H1 (cell line): ENCODE measurements at regions not wholly inside any gene's neighbourhood (a gene's known extent, or its start where the extent isn't known, plus 50 kb on each side); places are given as distances from the start of the nearest gene placed in this dataset.

Experiments
- CTCF ChIA-PET: fragments of 300-600 bp; sonication (Branson Sonifier 250); formaldehyde crosslinking; loops from one replicate; lab custom pipeline; 2021; ENCODE audit not compliant: partially characterized antibody; lab: Charles Lee
- POLR2A ChIA-PET: fragments of 300-600 bp; sonication (Branson Sonifier 250); formaldehyde crosslinking; loops from one replicate; lab custom pipeline; 2021; ENCODE audit warnings: inconsistent platforms; ENCODE audit not compliant: partially characterized antibody; lab: Charles Lee
- DNase-seq, 2 experiments: peaks; one replicate each; pipeline versions ENCODE4 v3.0.0 to v3.0.0-alpha.2; 2010 to 2022; ENCODE audit warnings: low spot score in 2 of 2, low read depth in 1 of 2, mixed read lengths in 1 of 2
- FAIRE-seq: peaks from 2 replicates; lab custom pipeline; 2011; peaks lifted over from hg19 to GRCh38; lab: Jason Lieb, UNC
- H2AFZ ChIP-seq: 2 replicates; pipeline ENCODE4 v1.8.1; 2012; ENCODE audit warnings: low read length, inconsistent platforms
- H2AK5ac ChIP-seq: 2 replicates; pipeline ENCODE4 v1.6.1; 2013; ENCODE audit warnings: low read depth, low read length
- H2BK120ac ChIP-seq: replicated peaks from 2 replicates; pipeline ENCODE3; 2013; ENCODE audit warnings: low read depth, low read length, inconsistent platforms
- H2BK12ac ChIP-seq: 2 replicates; pipeline ENCODE4 v1.6.1; 2013; ENCODE audit warnings: low read depth, low read length
- H2BK15ac ChIP-seq: 2 replicates; pipeline ENCODE4 v1.6.1; 2013; ENCODE audit warnings: low read length
- H2BK20ac ChIP-seq: 2 replicates; pipeline ENCODE4 v1.6.1; 2013; ENCODE audit warnings: low read length
- H2BK5ac ChIP-seq: 2 replicates; pipeline ENCODE4 v1.6.1; 2013; ENCODE audit warnings: low read depth, low read length
- H3K14ac ChIP-seq: 2 replicates; pipeline ENCODE4 v1.6.1; 2013; ENCODE audit warnings: inconsistent platforms; ENCODE audit not compliant: insufficient read length
- H3K18ac ChIP-seq: 2 replicates; pipeline ENCODE4 v1.6.1; 2013; ENCODE audit warnings: low read length; ENCODE audit errors: extremely low read depth
- H3K23ac ChIP-seq: 2 replicates; pipeline ENCODE4 v1.6.1; 2013; ENCODE audit warnings: inconsistent platforms; ENCODE audit not compliant: insufficient read length
- H3K23me2 ChIP-seq: 2 replicates; pipeline ENCODE4 v1.6.1; 2013; ENCODE audit warnings: low read depth, low read length
- H3K27ac ChIP-seq: 2 replicates; pipeline ENCODE4 v1.6.1; 2011; ENCODE audit warnings: low read depth, low read length, inconsistent platforms
- H3K27me3 ChIP-seq, 4 experiments: replicated peaks in 1 of 4; 1 replicate in 1 of 4; 2 replicates in 3 of 4; pipeline versions ENCODE4 v1.6.1 to v1.8.1; 2011 to 2013; ENCODE audit warnings: low read length in 3 of 4, mild to moderate bottlenecking in 3 of 4, inconsistent platforms in 2 of 4, mixed read lengths in 2 of 4, moderate library complexity in 1 of 4; ENCODE audit not compliant: control insufficient read depth in 3 of 4, insufficient read depth in 3 of 4; ENCODE audit errors: extremely low read depth in 1 of 4
- H3K36me3 ChIP-seq, 4 experiments: 2 replicates each; pipeline versions ENCODE4 v1.6.1 to v1.8.1; 2011 to 2013; ENCODE audit warnings: mild to moderate bottlenecking in 4 of 4, low read length in 3 of 4, moderate library complexity in 2 of 4, control low read depth in 1 of 4, inconsistent platforms in 1 of 4; ENCODE audit not compliant: insufficient read depth in 4 of 4, control insufficient read depth in 2 of 4
- H3K4ac ChIP-seq: replicated peaks from 2 replicates; pipeline ENCODE3; 2013; ENCODE audit warnings: low read length, low read depth, mixed read lengths, inconsistent platforms; ENCODE audit not compliant: insufficient read length
- H3K4me1 ChIP-seq, 4 experiments: replicated peaks in 1 of 4; 1 replicate in 1 of 4; 2 replicates in 3 of 4; pipeline versions ENCODE4 v1.6.1 to v1.8.1; 2011 to 2013; ENCODE audit warnings: low read length in 3 of 4, inconsistent platforms in 2 of 4, mixed read lengths in 1 of 4; ENCODE audit not compliant: insufficient read depth in 4 of 4, control insufficient read depth in 3 of 4
- H3K4me2 ChIP-seq, 2 experiments: 2 replicates each; pipeline versions ENCODE4 v1.6.1 to v1.8.1; 2011 to 2013; ENCODE audit warnings: low read depth in 2 of 2, low read length in 2 of 2, control low read depth in 1 of 2, inconsistent platforms in 1 of 2, mild to moderate bottlenecking in 1 of 2; ENCODE audit not compliant: insufficient read depth in 1 of 2
- H3K4me3 ChIP-seq, 4 experiments: fragments of 200-600, 300-600 bp in 1 of 4; sonication (generic), shearing (Covaris generic), sonication (Bioruptor Twin) in 1 of 4; 2 replicates each; pipeline versions ENCODE4 v1.5.1 to v1.8.1; 2011 to 2016; ENCODE audit warnings: low read length in 4 of 4, low read depth in 3 of 4, control low read depth in 2 of 4, inconsistent platforms in 2 of 4, mild to moderate bottlenecking in 2 of 4, mixed read lengths in 1 of 4, moderate library complexity in 1 of 4; ENCODE audit not compliant: insufficient read depth in 2 of 4; ENCODE audit errors: extremely low read depth in 1 of 4
- H3K56ac ChIP-seq: replicated peaks from 2 replicates; pipeline ENCODE3; 2013; ENCODE audit warnings: low read depth, mild to moderate bottlenecking, mixed read lengths, low read length, inconsistent platforms; ENCODE audit not compliant: insufficient read length
- H3K79me1 ChIP-seq: 2 replicates; pipeline ENCODE4 v1.6.1; 2013; ENCODE audit warnings: low read depth, low read length, control low read depth
- H3K79me2 ChIP-seq, 2 experiments: 2 replicates each; pipeline versions ENCODE4 v1.6.1 to v1.8.1; 2012 to 2013; ENCODE audit warnings: low read length in 2 of 2, mild to moderate bottlenecking in 2 of 2, inconsistent platforms in 1 of 2; ENCODE audit not compliant: insufficient read depth in 2 of 2, control insufficient read depth in 1 of 2
- H3K9ac ChIP-seq, 4 experiments: replicated peaks in 1 of 4; 1 replicate in 1 of 4; 2 replicates in 3 of 4; pipeline versions ENCODE4 v1.6.1 to v1.8.1; 2011 to 2013; ENCODE audit warnings: low read depth in 3 of 4, low read length in 3 of 4, control low read depth in 2 of 4, mild to moderate bottlenecking in 2 of 4, moderate library complexity in 2 of 4, inconsistent platforms in 1 of 4; ENCODE audit errors: extremely low read depth in 1 of 4
- H3K9me3 ChIP-seq, 2 experiments: 2 replicates each; pipeline versions ENCODE4 v1.6.1 to v1.8.1; 2012 to 2013; ENCODE audit warnings: mild to moderate bottlenecking in 2 of 2, moderate library complexity in 2 of 2, control low read depth in 1 of 2, inconsistent platforms in 1 of 2, low read depth in 1 of 2, low read length in 1 of 2, mixed read lengths in 1 of 2; ENCODE audit not compliant: insufficient read depth in 2 of 2
- H4K20me1 ChIP-seq, 2 experiments: replicated peaks in 1 of 2; 2 replicates each; pipeline versions ENCODE3 to v1.8.1; 2011 to 2013; ENCODE audit warnings: inconsistent platforms in 2 of 2, low read length in 2 of 2, mild to moderate bottlenecking in 1 of 2; ENCODE audit not compliant: insufficient read depth in 2 of 2, control insufficient read depth in 1 of 2
- H4K5ac ChIP-seq: 2 replicates; pipeline ENCODE4 v1.6.1; 2013; ENCODE audit warnings: low read length, low read depth, mixed read lengths, inconsistent platforms; ENCODE audit not compliant: insufficient read length
- H4K8ac ChIP-seq: 2 replicates; pipeline ENCODE4 v1.8.0; 2013; ENCODE audit warnings: mild to moderate bottlenecking, moderate library complexity, low read length, inconsistent platforms; ENCODE audit not compliant: insufficient read depth; ENCODE audit errors: extremely low read depth
- H4K91ac ChIP-seq: replicated peaks from 2 replicates; pipeline ENCODE3; 2013; ENCODE audit warnings: low read length, mixed read lengths, inconsistent platforms; ENCODE audit not compliant: insufficient read length
- EP300 ChIP-seq, 2 experiments: IDR thresholded peaks; 1 replicate in 1 of 2; 2 replicates in 1 of 2; pipeline ENCODE4 v1.6.1; 2011 to 2012; ENCODE audit warnings: low read depth in 2 of 2, low read length in 2 of 2, mild to moderate bottlenecking in 2 of 2, borderline replicate concordance in 1 of 2, inconsistent platforms in 1 of 2, moderate library complexity in 1 of 2
- HDAC6 ChIP-seq: IDR thresholded peaks from one replicate; pipeline ENCODE4 v1.7.1; 2012; ENCODE audit warnings: low read depth, mild to moderate bottlenecking, inconsistent platforms, low read length, moderate library complexity
- RNF2 ChIP-seq: fragments of 200-900, 300-1000 bp; sonication (generic); IDR thresholded peaks from 2 replicates; pipeline ENCODE4 v1.7.1; 2016; ENCODE audit warnings: borderline replicate concordance, low read depth, mild to moderate bottlenecking, antibody characterized with exemption, low read length; ENCODE audit not compliant: poor library complexity, severe bottlenecking; ENCODE audit errors: missing control alignments
- WGBS, 2 experiments: shearing (Covaris generic) in 1 of 2; methylation state at CpG; one replicate each; pipeline versions ENCODE4 v1.1.6 to v1.1.7; 2013 to 2015; ENCODE audit warnings: low lambda C conversion rate in 2 of 2, mixed read lengths in 2 of 2, inconsistent platforms in 1 of 2, low coverage in 1 of 2, missing lambda C conversion rate in 1 of 2; ENCODE audit not compliant: insufficient replicate concordance in 2 of 2, insufficient coverage in 1 of 2, insufficient read length in 1 of 2; ENCODE audit errors: extremely low coverage in 1 of 2, missing lambda C conversion rate in 1 of 2; 5-methylcytosine and 5-hydroxymethylcytosine counted together

DNA sequence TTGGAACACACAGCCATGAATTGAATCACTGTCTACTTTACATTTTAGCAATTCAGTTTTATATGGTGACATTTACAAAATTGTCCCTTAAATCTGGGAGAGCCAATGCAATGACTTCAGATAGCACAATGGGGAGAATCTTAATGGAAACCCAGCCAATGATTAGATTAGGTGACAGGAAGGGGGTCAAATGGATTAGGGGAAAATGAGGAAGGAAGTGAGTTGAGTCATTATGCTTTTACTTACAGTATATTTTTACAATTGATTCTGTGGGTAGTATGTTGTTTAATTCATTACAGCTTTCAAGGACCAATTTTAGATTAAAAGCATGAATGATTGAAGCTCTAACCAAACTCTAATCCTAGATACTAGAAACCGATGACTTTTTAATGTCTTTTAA is 229.8 kb downstream of the SOX4 start:
- Histone ChIP-seq H3K23me2 (no peaks in the 10 kb centered on the region), H3K9me3 (no peaks in the 10 kb centered on the region), H4K20me1 (peaks cover 2% of the 10 kb centered on the region in 2 experiments), H3K36me3 (no peaks in the 10 kb centered on the region), H3K4me1 (peaks cover 3 to 13% (median 9%) of the 10 kb centered on the region in 4 experiments; a peak in 5 of 7 replicates), H3K79me2 (peaks cover 0 to 83% of the 10 kb centered on the region in 2 experiments; a peak in 2 of 4 replicates), H3K9ac (no peak overlapping the region), H2BK20ac (no peak overlapping the region), H4K5ac (no peak overlapping the region), H3K56ac (no peak overlapping the region), H3K79me1 (no peaks in the 10 kb centered on the region; the same call in 1 of the 2 replicates), H2BK5ac (no peak overlapping the region), H2BK15ac (no peak overlapping the region), H3K4ac (no peak overlapping the region), H3K27me3 (no peaks in the 10 kb centered on the region), H2AFZ (no peak overlapping the region), H3K18ac (no peak overlapping the region), H3K23ac (no peak overlapping the region), H4K91ac (no peak overlapping the region), H4K8ac (no peak overlapping the region), H2BK120ac (no peak overlapping the region), H2BK12ac (no peak overlapping the region), H3K27ac (no peak overlapping the region), H2AK5ac (no peak overlapping the region), H3K4me2 (no peak overlapping the region), H3K14ac (no peak overlapping the region), H3K4me3 (no peak overlapping the region)
- WGBS, 2 experiments, result 92% methylated on average over 1 of the region's 1 CpG; no CpG with 5 or more reads in 1 of the 2 experiments
- POLR2A ChIA-PET, result interaction anchor here (0.7 kb wide), 2 partner anchors 19 to 22 kb away, joined by 3 read pairs; no protein-coding TSS in a partner anchor
- FAIRE-seq, result no peak
- TF ChIP-seq EP300 (IDR thresholded peaks at IDR 0.05; ENCODE audit: borderline replicate concordance in 1 of 2, low read depth in 2 of 2, low read length in 2 of 2), result no peak
- no peak for TF ChIP-seq HDAC6
- TF ChIP-seq RNF2, result no peak
- CTCF ChIA-PET, result no interaction called here
- no peak for DNase-seq
